ENCODE measurements at regions not wholly inside any gene's neighbourhood (a gene's known extent, or its start where the extent isn't known, plus 50 kb on each side); places are given as distances from the start of the nearest gene placed in this dataset.

- Histone ChIP-seq H3K4me1 (ENCODE audit: control insufficient read depth in 1 of 2, low read depth in 2 of 2) (no peaks in the 10 kb centered on the region), H3K27me3 (replicated peaks; ENCODE audit: insufficient read depth) (no peaks in the 10 kb centered on the region), H3K4me3 (no peak overlapping the region), H3K27ac (no peak overlapping the region), H3K36me3 (no peaks in the 10 kb centered on the region), H3K9me3 (no peaks in the 10 kb centered on the region)
- DNase-seq (ENCODE audit: low spot score) (no peak), ATAC-seq (ENCODE audit: insufficient number of reproducible peaks, low FRiP score, low read depth) (no peak)
- TF ChIP-seq, protein P1, sequence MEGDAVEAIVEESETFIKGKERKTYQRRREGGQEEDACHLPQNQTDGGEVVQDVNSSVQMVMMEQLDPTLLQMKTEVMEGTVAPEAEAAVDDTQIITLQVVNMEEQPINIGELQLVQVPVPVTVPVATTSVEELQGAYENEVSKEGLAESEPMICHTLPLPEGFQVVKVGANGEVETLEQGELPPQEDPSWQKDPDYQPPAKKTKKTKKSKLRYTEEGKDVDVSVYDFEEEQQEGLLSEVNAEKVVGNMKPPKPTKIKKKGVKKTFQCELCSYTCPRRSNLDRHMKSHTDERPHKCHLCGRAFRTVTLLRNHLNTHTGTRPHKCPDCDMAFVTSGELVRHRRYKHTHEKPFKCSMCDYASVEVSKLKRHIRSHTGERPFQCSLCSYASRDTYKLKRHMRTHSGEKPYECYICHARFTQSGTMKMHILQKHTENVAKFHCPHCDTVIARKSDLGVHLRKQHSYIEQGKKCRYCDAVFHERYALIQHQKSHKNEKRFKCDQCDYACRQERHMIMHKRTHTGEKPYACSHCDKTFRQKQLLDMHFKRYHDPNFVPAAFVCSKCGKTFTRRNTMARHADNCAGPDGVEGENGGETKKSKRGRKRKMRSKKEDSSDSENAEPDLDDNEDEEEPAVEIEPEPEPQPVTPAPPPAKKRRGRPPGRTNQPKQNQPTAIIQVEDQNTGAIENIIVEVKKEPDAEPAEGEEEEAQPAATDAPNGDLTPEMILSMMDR (IDR thresholded peaks at IDR 0.05), result no peak
These were observed 73.2 kb downstream of the VEGFA start for GRCh38 chr6:43843097-43843645.

DNA sequence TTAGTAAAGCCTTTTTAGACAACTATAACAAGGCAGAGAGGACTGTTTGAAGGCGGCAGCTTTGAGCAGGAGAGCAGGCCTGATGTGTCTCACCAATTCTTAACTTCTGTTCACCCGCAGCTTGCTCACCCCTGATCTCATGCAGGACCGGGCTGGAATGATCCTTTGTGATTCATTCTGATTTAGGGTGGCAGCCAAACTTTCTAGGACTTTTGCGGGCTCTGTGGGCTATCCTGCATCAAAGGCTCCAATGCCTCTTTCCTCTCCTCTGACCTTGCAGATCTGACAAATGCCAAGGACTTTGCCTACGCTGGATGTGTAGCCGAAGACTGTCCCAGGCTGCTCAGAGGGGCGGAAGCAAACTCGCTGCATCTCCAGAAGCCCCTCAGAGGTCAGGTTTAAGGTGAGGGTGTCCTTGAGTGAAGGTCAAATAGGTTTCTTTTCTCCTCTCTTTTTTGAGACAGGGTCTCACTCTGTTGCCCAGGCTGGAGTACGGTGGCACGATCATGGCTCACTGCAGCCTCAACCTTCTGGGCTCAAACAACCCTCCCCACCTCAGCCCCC, 72.3 kb downstream of the VEGFA start:
- no peaks in the 10 kb centered on the region for H3K36me3 ChIP-seq
- H3K27ac ChIP-seq, result no peak overlapping the region
- H3K4me3 ChIP-seq, result no peak overlapping the region
- H3K4me1 ChIP-seq (ENCODE audit: control insufficient read depth in 1 of 2, low read depth in 2 of 2), result no peaks in the 10 kb centered on the region
- TF ChIP-seq, protein P1 (IDR thresholded peaks at IDR 0.05), result no peak
- no peak for DNase-seq (ENCODE audit: low spot score)
- H3K27me3 ChIP-seq (replicated peaks; ENCODE audit: insufficient read depth), result no peaks in the 10 kb centered on the region
- no peaks in the 10 kb centered on the region for H3K9me3 ChIP-seq
- ATAC-seq (ENCODE audit: insufficient number of reproducible peaks, low FRiP score, low read depth), result no peak

- no peaks in the 10 kb centered on the region for H3K9me3 ChIP-seq
- no peak overlapping the region for H3K4me3 ChIP-seq
- no peak overlapping the region for H3K27ac ChIP-seq
- no peaks in the 10 kb centered on the region for H3K27me3 ChIP-seq (replicated peaks; ENCODE audit: insufficient read depth)
- ATAC-seq (ENCODE audit: insufficient number of reproducible peaks, low FRiP score, low read depth) (no peak), DNase-seq (ENCODE audit: low spot score) (no peak)
- H3K4me1 ChIP-seq (ENCODE audit: control insufficient read depth in 1 of 2, low read depth in 2 of 2), result no peaks in the 10 kb centered on the region
- no peaks in the 10 kb centered on the region for H3K36me3 ChIP-seq
- TF ChIP-seq, protein P1 (IDR thresholded peaks at IDR 0.05), result no peak
These were observed 70.6 kb downstream of the VEGFA start for GRCh38 chr6:43840490-43841218.

GRCh38 chr6:43838276-43839036, 68.4 kb downstream of the VEGFA start:
- no peak for ATAC-seq (ENCODE audit: insufficient number of reproducible peaks, low FRiP score, low read depth)
- no peaks in the 10 kb centered on the region for H3K9me3 ChIP-seq
- no peaks in the 10 kb centered on the region for H3K36me3 ChIP-seq
- H3K4me3 ChIP-seq, result no peak overlapping the region
- no peaks in the 10 kb centered on the region for H3K4me1 ChIP-seq (ENCODE audit: control insufficient read depth in 1 of 2, low read depth in 2 of 2)
- H3K27ac ChIP-seq, result no peak overlapping the region
- DNase-seq (ENCODE audit: low spot score), result no peak
- no peaks in the 10 kb centered on the region for H3K27me3 ChIP-seq (replicated peaks; ENCODE audit: insufficient read depth)
- TF ChIP-seq, protein P1 (IDR thresholded peaks at IDR 0.05), result no peak

GRCh38 chr6:43837507-43837906, 67.5 kb downstream of the VEGFA start:
- DNase-seq (ENCODE audit: low spot score) (no peak), ATAC-seq (ENCODE audit: insufficient number of reproducible peaks, low FRiP score, low read depth) (no peak)
- H3K4me1 ChIP-seq (ENCODE audit: control insufficient read depth in 1 of 2, low read depth in 2 of 2), result no peaks in the 10 kb centered on the region
- no peaks in the 10 kb centered on the region for H3K36me3 ChIP-seq
- H3K27ac ChIP-seq, result no peak overlapping the region
- H3K9me3 ChIP-seq, result no peaks in the 10 kb centered on the region
- H3K27me3 ChIP-seq (replicated peaks; ENCODE audit: insufficient read depth), result no peaks in the 10 kb centered on the region
- TF ChIP-seq, protein P1 (IDR thresholded peaks at IDR 0.05), result no peak
- no peak overlapping the region for H3K4me3 ChIP-seq
